ENCODE measurements at regions not wholly inside any gene's neighbourhood (a gene's known extent, or its start where the extent isn't known, plus 50 kb on each side); places are given as distances from the start of the nearest gene placed in this dataset.

GRCh38 chr13:99828735-99829134 lies 142.8 kb downstream of the ZIC5 start:
- Histone ChIP-seq H3K4me3 (replicated peaks in 1 of 3; ENCODE audit: low read depth in 2 of 3, low read length in 3 of 3) (no peak overlapping the region), H3K9ac (ENCODE audit: insufficient read depth, low read length, poor library complexity, severe bottlenecking) (no peak overlapping the region), H4K20me1 (ENCODE audit: insufficient read depth, low read length) (no peaks in the 10 kb centered on the region), H3K27me3 (ENCODE audit: control insufficient read depth in 2 of 2, insufficient read depth in 2 of 2, low read length in 2 of 2) (no peaks in the 10 kb centered on the region), H2AFZ (ENCODE audit: insufficient read depth, low read depth, low read length, poor library complexity, severe bottlenecking) (no peak overlapping the region), H3K4me2 (replicated peaks; ENCODE audit: extremely low read depth, low read length, poor library complexity, severe bottlenecking) (no peak overlapping the region), H3K4me1 (ENCODE audit: control insufficient read depth in 1 of 2, insufficient read depth in 2 of 2, low read length in 2 of 2) (no peaks in the 10 kb centered on the region), H3K27ac (ENCODE audit: low read depth in 1 of 2, low read length in 2 of 2) (no peak overlapping the region), H3K9me3 (replicated peaks in 1 of 2; ENCODE audit: control insufficient read depth in 1 of 2, insufficient read depth in 1 of 2, low read length in 2 of 2) (no peaks in the 10 kb centered on the region), H3K79me2 (ENCODE audit: insufficient read depth, low read length) (no peaks in the 10 kb centered on the region), H3K36me3 (replicated peaks in 1 of 2; ENCODE audit: control insufficient read depth in 1 of 2, insufficient read depth in 2 of 2, low read length in 2 of 2) (no peaks in the 10 kb centered on the region)
- no peak for TF ChIP-seq CTCF (IDR thresholded peaks at IDR 0.05)
- WGBS (ENCODE audit: insufficient coverage): 100% methylated on average over 5 of the region's 8 CpGs
- no peaks in the 10 kb centered on the region for H3K4me1 Mint-ChIP-seq
- H3K9me3 Mint-ChIP-seq: peaks cover 0 to 6% (median 2%) of the 10 kb centered on the region in 7 donors
- no peak overlapping the region for H3K27ac Mint-ChIP-seq
- H3K36me3 Mint-ChIP-seq: no peaks in the 10 kb centered on the region
- no peak overlapping the region for H3K4me3 Mint-ChIP-seq
- DNase-seq: no peak
- H3K27me3 Mint-ChIP-seq (ENCODE audit: low read depth in 3 of 3): peaks cover 0 to 4% (median 1%) of the 10 kb centered on the region in 3 donors
- intact Hi-C loops (cut with micrococcal nuclease): no loop called here

DNA sequence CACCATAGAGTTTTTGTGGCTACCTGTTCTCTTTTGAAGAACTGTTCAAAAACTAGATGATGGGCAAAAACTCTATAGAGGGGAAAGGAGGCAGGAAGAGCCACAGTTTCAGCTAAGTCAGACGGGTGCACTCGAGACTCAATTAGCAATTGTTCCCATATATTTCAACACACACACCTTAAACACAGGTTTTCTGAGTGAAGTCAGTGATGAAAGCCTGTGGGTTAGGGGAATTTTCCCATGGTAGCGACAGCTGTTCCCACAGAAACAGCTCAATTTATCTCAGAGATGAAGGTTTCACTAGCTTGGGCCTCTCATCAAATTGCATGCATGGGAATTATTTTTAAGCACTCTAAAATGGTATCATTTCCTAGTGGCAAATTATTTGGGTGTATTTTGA lies 143.4 kb downstream of the ZIC5 start:
- intact Hi-C loops (cut with micrococcal nuclease): no loop called here
- Histone ChIP-seq H3K36me3 (replicated peaks in 1 of 2; ENCODE audit: control insufficient read depth in 1 of 2, insufficient read depth in 2 of 2, low read length in 2 of 2) (no peaks in the 10 kb centered on the region), H3K27ac (ENCODE audit: low read depth in 1 of 2, low read length in 2 of 2) (no peak overlapping the region), H2AFZ (ENCODE audit: insufficient read depth, low read depth, low read length, poor library complexity, severe bottlenecking) (no peak overlapping the region), H3K4me3 (replicated peaks in 1 of 3; ENCODE audit: low read depth in 2 of 3, low read length in 3 of 3) (no peak overlapping the region), H3K9ac (ENCODE audit: insufficient read depth, low read length, poor library complexity, severe bottlenecking) (no peak overlapping the region), H3K4me2 (replicated peaks; ENCODE audit: extremely low read depth, low read length, poor library complexity, severe bottlenecking) (no peak overlapping the region), H3K4me1 (ENCODE audit: control insufficient read depth in 1 of 2, insufficient read depth in 2 of 2, low read length in 2 of 2) (no peaks in the 10 kb centered on the region), H4K20me1 (ENCODE audit: insufficient read depth, low read length) (no peaks in the 10 kb centered on the region), H3K79me2 (ENCODE audit: insufficient read depth, low read length) (no peaks in the 10 kb centered on the region), H3K27me3 (ENCODE audit: control insufficient read depth in 2 of 2, insufficient read depth in 2 of 2, low read length in 2 of 2) (no peaks in the 10 kb centered on the region), H3K9me3 (replicated peaks in 1 of 2; ENCODE audit: control insufficient read depth in 1 of 2, insufficient read depth in 1 of 2, low read length in 2 of 2) (no peaks in the 10 kb centered on the region)
- H3K36me3 Mint-ChIP-seq: no peaks in the 10 kb centered on the region
- no peaks in the 10 kb centered on the region for H3K4me1 Mint-ChIP-seq
- no peak for DNase-seq
- TF ChIP-seq CTCF (IDR thresholded peaks at IDR 0.05): no peak
- H3K4me3 Mint-ChIP-seq: no peak overlapping the region
- peaks cover 0 to 4% (median 1%) of the 10 kb centered on the region in 3 donors for H3K27me3 Mint-ChIP-seq (ENCODE audit: low read depth in 3 of 3)
- H3K27ac Mint-ChIP-seq: no peak overlapping the region
- whole genome bisulfite sequencing (ENCODE audit: insufficient coverage): no CpG with 5 or more reads among the region's 3 CpGs
- H3K9me3 Mint-ChIP-seq: peaks cover 0 to 6% (median 2%) of the 10 kb centered on the region in 7 donors
